NCI-H2171 treated with DMSO at 0.1 percent for 48 hours (cell line): ENCODE measurements at regions not wholly inside any gene's neighbourhood (a gene's known extent, or its start where the extent isn't known, plus 50 kb on each side); places are given as distances from the start of the nearest gene placed in this dataset.

Experiments used
- DNase-seq: peaks from one replicate; lab custom pipeline; 2025; lab: John Stamatoyannopoulos, UW

DNA sequence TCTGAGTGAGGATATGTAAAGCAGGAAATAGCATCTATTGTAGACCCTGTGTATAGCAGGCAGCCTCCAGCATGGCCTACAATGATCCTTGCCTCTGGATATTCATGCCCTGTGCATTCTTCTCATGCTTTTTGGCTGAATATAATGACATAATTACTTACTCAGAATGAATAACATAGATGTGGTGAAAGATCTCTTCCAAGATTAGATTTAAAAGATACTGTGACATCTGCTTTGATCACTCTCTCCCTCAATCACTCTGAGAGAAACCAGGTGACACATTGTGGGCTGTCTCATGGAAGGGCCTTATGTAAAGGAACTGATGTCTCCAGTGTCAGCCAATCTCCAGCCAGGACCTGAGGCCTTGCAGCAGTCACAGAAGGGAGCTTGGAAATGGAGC, 376.7 kb downstream of the DNAH5 start:
- DNase-seq, result no peak

DNA sequence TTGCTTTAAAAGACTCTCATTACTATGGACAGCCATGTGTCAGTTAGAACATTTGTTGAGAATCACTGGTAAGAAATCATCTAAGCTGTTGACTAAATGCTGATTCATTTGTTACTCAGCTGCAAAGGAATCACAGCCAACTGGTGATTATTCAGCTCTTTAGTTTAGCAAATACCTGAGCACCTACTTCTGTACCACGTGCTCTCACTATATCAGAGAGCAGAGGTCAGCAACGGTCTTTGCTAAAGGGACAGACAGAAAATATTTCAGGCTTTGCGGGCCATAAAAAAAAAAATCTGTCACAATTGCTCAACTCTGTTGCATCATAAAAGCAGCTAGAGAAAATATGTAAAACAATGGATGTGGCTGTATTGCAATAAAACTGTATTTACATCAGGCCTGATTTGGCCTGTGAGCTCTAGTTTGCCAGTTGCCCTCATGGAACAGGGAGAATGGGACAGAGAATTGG, 377.6 kb downstream of the DNAH5 start:
- no peak for DNase-seq

DNA sequence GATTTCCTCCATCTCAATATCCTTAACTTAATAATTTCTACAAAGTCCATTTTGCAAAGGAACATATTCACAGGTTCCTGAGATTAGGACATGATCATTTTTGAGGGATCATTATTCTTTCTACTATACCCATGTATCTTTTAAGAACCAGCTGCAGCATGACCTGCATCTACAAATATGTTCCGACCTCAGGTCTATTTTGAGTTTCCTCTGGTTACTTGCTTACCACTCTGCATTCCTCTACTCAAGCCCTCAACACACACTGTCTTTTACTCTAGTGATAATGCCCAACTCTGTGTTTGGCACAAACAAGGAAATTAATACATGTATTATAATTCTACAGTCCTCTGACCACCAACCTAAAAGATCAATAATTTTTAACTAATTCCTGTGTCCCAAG, 386.1 kb downstream of the DNAH5 start:
- DNase-seq, result no peak

DNA sequence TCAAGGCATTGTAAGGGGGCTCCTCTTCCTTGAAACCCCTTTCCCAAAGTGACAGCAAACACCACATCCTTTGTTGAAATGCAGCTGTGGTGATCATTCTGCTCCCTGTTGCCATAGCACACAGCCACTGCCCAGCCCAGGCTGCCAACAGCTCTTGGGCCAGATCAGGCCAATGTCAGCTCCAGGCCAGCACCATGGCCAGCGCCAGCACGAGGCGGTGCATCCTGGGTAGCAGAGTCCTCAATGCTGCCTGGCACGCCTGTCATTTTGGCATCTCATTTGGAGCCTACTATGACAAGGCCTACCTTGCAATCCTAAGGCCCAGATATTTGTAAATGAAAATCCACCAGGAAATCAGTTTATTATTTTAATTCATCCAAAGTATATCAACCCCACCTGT, 390.6 kb downstream of the DNAH5 start:
- DNase-seq, result no peak

DNA sequence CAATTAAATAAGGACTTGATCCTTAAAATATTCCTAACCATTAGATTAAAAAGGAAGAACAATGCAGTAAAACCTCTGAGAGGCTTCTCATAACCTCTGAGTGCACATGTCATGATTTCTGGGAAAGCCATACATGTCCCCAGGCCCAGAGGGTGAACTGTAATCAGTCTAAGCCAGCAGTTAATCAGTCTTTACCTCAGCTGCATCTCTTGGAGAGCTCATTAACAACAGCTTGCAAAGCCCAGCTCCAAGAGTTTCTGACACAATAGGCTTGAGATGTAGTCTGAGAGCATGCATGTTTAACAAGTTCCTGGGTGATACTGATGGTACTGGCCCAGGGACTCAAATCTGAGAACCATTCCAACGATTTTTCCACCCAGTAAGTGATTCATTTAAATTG, 392.1 kb downstream of the DNAH5 start:
- no peak for DNase-seq

DNA sequence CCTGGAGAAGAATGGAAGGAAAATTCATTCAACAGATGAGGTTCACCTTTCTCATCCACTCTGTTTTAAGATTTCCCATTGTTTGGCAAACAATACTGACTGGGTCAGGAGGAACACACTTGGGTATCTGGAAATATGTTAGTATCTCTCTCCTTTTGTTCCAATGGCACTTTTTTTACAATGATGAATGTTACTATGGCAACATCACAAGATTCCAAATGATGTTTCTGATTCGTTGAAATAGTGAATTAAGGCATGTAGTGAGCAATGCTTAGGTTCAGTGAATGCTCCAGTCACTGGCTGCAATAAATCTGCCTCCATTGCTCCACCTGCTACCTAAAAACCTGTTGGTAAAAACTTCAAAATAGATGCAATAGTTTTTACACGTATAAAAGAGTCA, 392.8 kb downstream of the DNAH5 start:
- DNase-seq, result no peak

DNA sequence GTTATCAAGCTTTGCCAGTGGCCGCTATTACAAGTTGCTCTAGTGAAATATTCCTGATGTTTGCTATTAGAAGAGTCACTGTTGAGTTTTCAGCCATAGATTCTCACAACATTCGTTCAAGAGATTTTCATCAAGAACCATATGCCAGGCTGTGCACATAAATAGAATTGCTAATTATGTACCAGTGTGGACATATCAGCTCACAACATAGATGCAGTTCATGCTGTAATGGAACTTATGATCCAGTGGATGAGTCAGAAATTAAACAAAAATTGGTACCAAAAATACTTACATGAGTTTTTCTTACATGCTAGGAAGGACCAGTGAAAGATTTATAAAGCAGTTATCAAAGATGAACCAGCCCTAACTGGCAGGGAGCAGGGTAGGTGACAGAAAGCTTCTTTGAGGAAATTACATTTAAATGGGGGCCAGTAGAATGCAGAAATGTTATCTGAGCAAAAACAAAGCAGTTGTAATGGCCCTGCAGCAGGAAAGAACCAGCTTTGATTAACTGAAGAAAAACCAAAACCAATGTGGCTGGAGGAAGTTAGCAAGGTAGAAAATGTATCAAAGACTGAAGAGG, 404.2 kb downstream of the DNAH5 start:
- DNase-seq, result no peak

DNA sequence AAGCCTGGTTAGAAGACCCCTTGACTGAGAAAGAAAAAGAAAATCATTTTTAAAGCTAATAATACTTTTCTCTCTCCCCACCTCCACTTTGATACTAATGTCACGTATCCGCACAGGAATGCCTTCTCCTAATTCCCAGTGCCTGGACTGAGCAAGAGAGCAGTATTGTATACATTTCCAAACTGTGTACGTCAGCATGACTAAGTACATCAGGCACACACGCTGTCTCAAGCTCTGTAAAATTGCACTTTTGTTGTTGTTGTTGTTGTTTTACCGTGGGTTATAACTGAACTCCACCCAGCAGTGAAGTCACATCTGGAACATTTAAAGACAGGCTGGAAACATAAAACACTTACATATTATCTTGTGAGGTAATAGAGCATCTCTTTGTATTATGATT, 407.6 kb downstream of the DNAH5 start:
- no peak for DNase-seq

DNA sequence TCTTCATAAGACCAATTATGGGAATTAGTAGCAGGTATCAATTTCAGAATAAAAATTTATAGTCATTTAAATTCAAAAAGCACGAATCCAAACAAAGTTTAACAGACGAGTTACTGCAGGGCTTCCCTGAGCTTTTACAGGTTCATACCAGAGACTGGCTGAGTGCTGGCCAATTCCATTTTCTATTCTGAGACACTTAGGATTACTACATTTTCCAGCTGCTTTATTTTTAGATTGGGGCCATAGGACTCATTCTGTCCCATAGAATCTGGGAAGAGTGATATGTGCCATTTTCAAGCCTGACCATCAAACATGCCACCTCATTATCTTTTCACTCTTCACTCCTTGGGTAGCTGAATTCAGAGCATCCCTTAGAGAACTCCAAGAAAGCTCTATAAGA, 410.7 kb downstream of the DNAH5 start:
- DNase-seq, result no peak

DNA sequence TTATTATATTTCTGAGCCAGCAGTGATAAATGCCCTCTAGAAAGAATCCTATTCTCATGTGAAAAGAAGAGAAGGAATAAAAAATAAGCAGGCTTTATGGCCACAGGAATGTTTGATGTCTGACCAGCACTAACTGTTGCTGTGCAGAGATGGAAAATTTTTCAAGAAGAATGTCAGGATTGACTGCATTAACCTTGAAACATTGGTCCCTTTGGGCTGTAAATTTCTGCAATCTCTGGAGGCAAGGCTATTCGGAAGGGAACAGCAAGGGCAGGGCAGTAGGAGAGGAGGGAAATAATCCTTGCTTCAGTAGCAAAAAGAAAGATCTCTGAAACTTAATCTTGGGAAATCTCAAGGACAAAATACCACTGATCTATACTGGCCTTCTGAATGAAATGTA, 415.2 kb downstream of the DNAH5 start:
- DNase-seq, result no peak

DNA sequence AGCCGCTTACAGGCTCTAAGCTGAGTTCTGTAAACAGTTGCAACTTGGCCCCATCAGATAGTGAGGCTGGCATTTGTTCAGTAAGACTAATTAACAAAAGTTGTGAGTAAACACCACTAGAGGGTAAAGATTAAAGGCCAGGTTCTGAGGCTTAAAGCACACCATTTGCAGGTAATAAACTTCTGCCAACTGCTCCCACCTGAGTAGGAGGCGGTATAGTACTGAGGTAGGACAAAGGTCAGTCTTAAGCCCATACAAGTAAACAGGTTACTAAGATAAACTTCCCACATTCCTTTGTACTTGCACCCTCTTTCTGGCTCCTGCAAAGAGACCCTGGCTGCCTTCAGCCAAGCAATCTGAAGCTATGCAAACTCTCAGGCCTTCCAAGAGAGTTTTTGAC, 419.6 kb downstream of the DNAH5 start:
- DNase-seq, result no peak

DNA sequence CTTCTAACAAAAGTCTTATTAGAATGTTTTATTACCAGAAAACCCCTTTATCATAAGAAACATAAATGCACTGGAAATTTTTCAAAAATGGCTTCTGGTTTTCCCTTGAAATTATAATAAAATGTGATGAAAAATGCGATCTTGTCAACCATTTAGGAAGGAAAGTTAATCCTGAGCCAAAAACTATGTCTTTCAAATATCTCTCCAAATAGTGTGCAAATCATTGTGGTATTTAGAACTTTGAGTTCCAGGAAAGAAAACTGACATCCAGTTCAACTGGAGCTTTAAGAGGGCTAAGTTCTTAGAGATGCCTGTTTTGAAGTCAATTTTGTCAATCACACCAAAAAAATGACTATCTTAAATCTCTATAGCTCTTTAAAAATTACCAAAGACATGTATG, 425.4 kb downstream of the DNAH5 start:
- DNase-seq, result no peak

DNA sequence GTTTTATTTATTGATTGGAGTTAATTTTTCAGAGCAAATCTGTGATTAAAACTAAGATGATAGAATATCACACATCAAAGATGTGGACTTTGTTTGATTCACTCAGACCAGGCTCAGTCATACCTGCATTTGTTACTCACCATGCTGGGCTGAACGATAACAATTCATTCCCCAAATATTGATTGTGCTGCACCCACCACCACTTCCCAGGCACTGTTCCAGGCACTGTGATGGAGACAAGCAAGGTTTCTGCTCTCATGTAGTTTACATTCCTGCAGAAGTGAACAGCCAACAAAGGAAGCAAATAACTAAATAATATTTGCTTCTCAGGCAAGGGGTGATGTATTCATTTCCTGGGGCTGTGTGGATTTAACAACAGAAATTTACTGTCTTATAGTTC, 428.3 kb downstream of the DNAH5 start:
- no peak for DNase-seq

DNA sequence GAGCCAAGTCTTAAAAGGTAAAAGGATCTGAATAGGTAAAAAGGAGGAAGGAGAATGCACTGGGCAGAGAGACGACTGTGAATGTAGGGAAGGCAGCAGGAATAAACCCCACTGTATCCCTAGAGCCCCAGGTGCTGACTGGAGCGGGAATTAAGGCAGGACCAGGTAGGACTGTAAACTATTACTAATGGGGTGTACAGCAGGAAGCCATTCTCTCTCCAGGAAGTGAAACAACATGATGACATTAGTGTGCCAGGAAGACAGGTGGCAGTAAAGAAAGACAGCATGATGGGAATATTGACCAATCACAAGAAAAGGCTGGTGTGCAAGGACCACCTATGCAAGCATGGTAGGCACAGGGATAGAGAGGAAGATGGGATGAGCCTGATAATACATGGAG, 433.0 kb downstream of the DNAH5 start:
- DNase-seq, result no peak

DNA sequence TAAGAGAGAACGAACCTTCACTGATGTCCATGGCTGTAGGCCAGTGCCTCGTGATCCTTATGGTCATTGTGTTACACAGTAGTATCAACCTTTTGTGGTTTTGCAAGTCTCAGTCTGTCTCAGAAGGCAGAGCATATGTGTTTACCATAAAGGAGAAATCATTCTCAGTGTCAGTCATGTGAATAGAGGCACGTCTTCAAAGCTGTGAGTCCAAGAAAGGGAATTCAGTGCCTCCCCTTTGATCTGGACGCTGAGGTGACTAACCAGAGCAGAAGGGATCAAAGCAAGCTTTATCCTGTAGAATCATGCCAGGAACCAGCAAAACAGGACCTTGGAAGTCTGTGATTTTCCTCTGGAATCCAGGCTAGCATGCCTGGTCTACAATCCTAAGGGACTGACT, 433.9 kb downstream of the DNAH5 start:
- DNase-seq, result no peak

DNA sequence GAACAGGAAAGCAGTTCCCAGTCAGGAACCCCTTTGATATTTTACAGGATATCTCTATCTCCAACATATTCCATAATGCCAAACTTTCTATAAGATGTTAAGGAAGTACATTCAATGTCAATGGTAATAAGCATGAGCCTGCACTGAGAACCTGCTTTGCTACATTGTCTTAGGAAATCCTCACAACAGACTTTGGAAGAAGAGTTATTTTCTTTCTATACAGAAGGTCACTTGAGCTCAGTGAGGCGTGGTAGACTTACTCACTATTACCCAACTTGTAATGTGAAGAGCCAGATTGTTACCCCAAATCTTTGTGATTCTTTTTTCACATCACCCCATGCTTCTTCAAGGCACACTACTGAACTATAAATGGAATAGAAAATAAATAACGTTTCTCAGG, 435.9 kb downstream of the DNAH5 start:
- no peak for DNase-seq

DNA sequence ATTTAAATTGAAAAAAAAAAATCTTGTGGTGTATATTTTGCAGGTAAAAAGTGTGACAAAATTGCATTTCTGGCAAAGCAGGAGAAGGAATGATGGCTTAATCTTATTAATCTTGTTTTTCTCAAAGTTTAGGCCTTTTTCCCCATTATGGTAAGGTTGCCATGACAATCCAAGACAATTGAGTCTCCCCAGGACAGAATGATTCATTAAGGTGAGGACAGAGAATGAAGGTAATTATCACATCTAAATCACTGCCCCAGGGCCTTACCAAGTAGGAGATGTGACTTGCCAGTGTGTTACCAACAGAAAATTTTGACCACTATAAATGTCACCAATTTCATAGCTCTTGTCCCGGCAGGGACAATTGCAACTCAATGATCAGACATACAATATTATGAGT, 439.2 kb downstream of the DNAH5 start:
- no peak for DNase-seq

DNA sequence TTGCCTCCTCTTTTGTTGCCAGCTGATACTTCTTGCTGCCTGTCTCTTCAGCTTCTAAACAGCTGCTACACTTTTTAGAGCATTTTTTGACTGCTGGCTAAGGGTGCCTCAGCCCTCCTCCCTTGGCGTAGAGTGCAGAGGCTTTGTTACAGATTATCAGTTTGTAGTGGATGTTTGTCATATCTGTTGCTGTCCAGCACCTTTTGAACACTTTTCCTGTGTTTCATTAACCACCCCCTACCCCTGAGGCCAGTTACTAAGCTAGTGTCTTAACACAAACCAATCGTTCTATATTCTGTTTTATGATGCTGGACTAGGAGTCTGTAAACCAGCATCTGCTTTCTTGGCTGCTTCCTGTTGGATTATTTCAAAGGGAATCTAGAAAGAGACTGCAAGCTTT, 441.5 kb downstream of the DNAH5 start:
- DNase-seq, result no peak

DNA sequence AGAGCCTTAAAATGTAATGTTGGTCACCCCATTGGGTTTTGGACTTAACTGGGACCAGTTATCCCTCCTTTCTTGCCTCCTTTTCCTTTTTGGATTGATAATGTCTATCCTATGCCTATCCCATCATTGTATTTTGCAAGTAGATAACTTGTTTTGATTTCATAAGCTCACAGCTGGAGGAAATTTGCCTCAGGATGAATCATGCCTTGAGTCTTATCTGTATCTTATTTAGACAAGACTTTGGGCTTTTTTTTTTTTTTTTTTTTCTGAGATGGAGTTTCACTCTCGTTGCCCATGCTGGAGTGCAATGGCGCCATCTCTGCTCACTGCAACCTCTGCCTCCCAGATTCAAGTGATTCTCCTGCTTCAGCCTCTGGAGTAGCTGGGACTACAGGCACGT, 443.3 kb downstream of the DNAH5 start:
- no peak for DNase-seq

DNA sequence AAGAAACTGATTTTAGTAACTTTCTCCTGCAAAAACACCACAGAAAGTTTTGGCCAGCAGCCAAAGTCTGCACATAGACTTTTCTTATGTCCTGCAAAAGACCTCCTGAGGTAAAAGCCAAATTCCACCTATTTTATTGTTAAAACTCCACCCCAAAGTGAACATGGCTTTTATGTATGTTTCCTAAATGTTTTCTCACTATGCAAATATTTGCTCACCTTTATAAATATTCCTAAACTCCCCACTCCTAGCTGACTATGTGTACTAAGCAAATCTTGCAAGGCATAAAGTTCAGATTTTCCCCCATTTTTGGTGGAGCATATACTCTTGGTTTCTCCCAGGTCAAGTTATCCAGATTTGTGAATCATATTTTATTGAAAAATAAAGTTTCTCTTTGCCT, 446.2 kb downstream of the DNAH5 start:
- no peak for DNase-seq

DNA sequence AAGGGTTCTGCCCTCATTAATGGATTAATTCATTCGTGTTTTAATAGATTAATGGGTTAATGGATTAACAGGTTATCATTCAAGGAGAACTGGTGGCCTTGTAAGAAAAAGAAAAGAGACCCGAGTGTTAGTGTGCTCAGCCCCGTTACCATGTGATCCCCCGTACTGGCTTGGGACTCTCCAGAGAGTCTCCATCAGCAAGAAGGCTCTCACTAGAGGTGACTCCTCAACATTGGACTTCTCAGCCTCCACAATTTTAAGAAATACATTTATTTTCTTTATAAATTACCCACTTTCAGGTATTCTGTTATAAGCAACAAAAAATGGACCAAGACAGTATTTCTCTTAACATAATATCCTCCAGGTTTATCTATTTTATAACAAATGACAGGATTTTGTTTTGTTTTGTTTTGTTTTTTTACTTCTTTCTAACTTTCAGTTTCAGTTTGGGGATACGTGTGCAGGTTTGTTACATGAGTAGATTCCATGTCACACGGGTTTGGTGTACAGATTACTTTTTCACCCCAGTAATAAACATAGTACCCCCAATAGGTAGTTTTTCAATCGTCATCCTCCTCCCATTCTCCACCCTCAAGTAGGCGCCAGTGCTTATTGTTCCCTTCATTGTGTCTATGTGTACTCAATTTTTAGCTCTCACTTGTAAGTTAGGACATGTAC, 456.1 kb downstream of the DNAH5 start:
- no peak for DNase-seq

DNA sequence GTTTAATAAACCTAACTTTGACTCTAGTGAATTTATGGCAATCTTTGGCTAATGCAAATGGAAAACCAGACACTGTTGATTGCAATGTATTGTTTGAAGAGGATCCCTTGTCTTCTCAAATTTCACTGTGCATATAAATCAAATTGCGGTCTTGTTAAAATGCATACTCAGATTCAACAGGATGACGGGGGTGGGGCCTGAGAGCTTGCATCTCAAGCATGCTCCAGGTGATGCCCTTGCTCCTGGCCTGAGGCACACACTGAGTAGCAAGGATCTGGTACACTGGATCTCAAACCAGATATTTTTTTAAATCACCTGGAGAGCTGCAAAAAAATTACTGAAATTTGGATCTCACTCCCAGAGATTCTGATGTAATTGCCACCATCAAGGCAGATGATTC, 463.7 kb downstream of the DNAH5 start:
- no peak for DNase-seq

DNA sequence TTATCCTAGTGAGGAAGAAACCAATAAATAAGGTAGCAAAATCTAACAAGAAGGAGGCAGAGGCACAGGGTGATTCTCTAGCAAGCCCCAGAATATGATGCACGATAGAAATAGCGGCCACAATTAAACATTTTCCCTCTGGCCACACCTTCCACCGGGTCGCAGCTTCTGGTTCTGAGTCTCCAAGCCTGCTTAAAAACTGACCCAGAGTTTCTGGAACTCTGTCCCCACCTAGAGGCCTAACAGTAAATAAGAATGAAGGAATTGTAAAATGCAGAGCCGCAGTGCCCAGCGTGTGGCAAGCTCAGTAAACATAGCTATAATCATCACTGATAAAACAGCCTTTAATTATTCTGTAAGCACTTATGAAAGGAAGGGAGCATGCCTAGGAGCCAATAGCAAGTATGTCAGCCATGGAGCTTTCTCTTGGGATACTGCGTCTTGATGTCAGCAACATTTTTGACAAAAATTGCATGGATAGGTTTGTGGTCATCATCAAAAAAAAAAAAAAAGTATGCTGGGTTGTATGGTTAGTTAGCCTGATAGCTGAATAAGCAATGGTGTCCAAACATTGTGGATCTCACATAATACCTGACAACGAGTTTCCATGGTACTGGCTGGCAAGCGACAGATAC, 465.5 kb downstream of the DNAH5 start:
- peak; percentile 15 for DNase-seq
